Esophagus muscularis mucosa (tissue), 4 donors: ENCODE measurements at regions not wholly inside any gene's neighbourhood (a gene's known extent, or its start where the extent isn't known, plus 50 kb on each side); places are given as distances from the start of the nearest gene placed in this dataset.

Experiments
- EP300 ChIP-seq: sonication (generic); formaldehyde crosslinking; IDR thresholded peaks from one replicate; pipeline ENCODE4 v1.6.1; 2017; ENCODE audit warnings: antibody characterized with exemption
- POLR2A ChIP-seq: fragments of 450-650 bp; IDR thresholded peaks from one replicate; pipeline ENCODE4 v1.6.1; 2017; ENCODE audit warnings: antibody characterized with exemption, moderate library complexity, mild to moderate bottlenecking, low read depth
- POLR2AphosphoS5 ChIP-seq, 2 donors: sonication (generic); formaldehyde crosslinking; IDR thresholded peaks; one replicate each; pipeline ENCODE4 v1.6.1; 2017; ENCODE audit warnings: antibody characterized with exemption in 2 of 2
- TF ChIP-seq, protein P1 (sequence below), 3 experiments: fragments of 200-600 bp in 2 of 3; fragments of 450-650 bp in 1 of 3; sonication (generic) in 2 of 3; IDR thresholded peaks; one replicate each; pipeline ENCODE4 v1.5.1; 2017 to 2019; ENCODE audit warnings: antibody characterized with exemption in 3 of 3, mild to moderate bottlenecking in 2 of 3, moderate library complexity in 1 of 3

DNA sequence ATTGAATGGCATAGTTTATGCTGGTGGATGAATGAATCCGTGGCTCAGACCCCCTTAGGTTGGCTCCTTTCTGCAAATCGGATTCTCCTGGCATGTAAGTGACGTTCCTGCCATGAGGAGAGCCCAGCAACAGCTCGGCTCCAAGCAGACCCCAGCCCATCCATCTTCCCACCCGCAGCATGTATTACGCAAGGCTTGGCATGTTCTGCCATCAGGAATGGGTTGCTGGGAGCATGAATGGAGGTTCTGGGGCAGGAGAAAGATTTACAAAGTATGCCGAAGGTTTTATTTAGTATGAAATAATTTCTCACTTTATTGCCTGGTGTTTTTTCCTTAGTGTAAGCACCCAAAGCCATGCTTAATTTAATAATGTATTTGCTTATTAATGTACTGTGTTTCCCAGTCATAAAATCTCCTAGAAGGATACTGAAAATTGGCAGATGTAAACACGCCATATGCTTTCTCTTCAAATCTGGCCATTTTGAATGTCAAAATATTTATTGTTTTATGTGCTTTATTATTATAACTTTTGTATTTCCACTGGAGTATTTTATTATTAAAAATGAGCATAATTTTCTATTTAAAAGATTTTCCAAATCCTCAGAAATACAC, 128.5 kb downstream of the ACKR3 start:
- TF ChIP-seq, protein P1, sequence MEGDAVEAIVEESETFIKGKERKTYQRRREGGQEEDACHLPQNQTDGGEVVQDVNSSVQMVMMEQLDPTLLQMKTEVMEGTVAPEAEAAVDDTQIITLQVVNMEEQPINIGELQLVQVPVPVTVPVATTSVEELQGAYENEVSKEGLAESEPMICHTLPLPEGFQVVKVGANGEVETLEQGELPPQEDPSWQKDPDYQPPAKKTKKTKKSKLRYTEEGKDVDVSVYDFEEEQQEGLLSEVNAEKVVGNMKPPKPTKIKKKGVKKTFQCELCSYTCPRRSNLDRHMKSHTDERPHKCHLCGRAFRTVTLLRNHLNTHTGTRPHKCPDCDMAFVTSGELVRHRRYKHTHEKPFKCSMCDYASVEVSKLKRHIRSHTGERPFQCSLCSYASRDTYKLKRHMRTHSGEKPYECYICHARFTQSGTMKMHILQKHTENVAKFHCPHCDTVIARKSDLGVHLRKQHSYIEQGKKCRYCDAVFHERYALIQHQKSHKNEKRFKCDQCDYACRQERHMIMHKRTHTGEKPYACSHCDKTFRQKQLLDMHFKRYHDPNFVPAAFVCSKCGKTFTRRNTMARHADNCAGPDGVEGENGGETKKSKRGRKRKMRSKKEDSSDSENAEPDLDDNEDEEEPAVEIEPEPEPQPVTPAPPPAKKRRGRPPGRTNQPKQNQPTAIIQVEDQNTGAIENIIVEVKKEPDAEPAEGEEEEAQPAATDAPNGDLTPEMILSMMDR (IDR thresholded peaks at IDR 0.05), result no peak
- no peak for TF ChIP-seq POLR2A
- no peak for TF ChIP-seq POLR2AphosphoS5 (IDR thresholded peaks at IDR 0.05)
- TF ChIP-seq EP300, result no peak
